ENCODE measurements at regions not wholly inside any gene's neighbourhood (a gene's known extent, or its start where the extent isn't known, plus 50 kb on each side); places are given as distances from the start of the nearest gene placed in this dataset.
"Not testable (repeated sequence)": the region's sequence is repeated elsewhere in the genome, so short reads cannot be mapped to it uniquely, and the experiment has no call there.

DNA sequence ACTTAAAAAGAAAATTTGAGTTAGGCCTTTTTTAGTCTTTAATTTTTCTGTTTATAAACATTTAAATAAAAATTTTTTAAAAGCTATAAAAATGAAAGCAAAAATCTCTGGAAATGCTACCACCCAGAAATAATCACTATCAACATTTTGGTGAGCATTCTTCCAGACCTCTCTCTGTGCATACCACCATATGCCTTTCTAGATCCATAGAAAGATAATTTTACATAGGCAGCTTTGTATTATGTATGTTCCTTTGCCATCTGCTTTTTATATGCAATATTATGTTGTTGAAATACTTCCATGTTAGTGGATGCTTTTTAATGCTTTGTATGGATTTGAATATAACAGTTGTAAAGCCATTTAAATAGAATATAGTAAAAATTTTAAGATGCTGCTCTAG, 496.7 kb upstream of the HTR1E start:
- DNase-seq: no peak
- H3K4me3 ChIP-seq (ENCODE audit: low read length): no peak overlapping the region
- no peaks in the 10 kb centered on the region for H3K27me3 ChIP-seq (ENCODE audit: control insufficient read depth, insufficient read depth, low read length)
- no peaks in the 10 kb centered on the region for H3K4me1 ChIP-seq (ENCODE audit: control insufficient read depth, insufficient read depth, low read length)
- H3K27ac ChIP-seq (ENCODE audit: low read length): no peak overlapping the region
- H3K36me3 ChIP-seq (ENCODE audit: control insufficient read depth, insufficient read depth, low read length): no peaks in the 10 kb centered on the region
- H3K9me3 ChIP-seq (ENCODE audit: control insufficient read depth, low read depth, low read length): no peaks in the 10 kb centered on the region

DNA sequence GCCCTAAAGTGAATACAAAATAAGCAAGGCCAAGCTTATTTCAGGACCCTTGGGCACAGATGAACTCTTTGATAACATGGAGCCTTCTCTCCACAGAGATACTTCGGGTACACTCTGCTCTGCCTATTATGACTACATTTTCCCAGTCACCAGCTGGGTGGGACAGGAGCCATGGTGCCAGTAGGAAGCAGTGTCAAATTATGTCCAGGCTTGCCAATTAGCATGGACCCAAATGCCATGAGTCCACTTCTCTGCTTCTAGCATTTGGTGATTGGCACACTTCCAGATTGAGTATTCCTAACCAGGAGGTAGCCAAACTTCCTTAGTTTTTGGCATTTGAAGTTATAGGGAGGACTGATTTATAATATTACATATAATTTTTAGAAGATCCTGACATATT, 513.8 kb upstream of the HTR1E start:
- no peaks in the 10 kb centered on the region for H3K4me1 ChIP-seq (ENCODE audit: control insufficient read depth, insufficient read depth, low read length)
- H3K4me3 ChIP-seq (ENCODE audit: low read length): no peak overlapping the region
- no peak for DNase-seq
- no CpG with 5 or more reads among the region's 1 CpG for WGBS (ENCODE audit: insufficient coverage, low lambda C conversion rate)
- no peaks in the 10 kb centered on the region for H3K9me3 ChIP-seq (ENCODE audit: control insufficient read depth, low read depth, low read length)
- no peaks in the 10 kb centered on the region for H3K36me3 ChIP-seq (ENCODE audit: control insufficient read depth, insufficient read depth, low read length)
- no peaks in the 10 kb centered on the region for H3K27me3 ChIP-seq (ENCODE audit: control insufficient read depth, insufficient read depth, low read length)
- no peak overlapping the region for H3K27ac ChIP-seq (ENCODE audit: low read length)

DNA sequence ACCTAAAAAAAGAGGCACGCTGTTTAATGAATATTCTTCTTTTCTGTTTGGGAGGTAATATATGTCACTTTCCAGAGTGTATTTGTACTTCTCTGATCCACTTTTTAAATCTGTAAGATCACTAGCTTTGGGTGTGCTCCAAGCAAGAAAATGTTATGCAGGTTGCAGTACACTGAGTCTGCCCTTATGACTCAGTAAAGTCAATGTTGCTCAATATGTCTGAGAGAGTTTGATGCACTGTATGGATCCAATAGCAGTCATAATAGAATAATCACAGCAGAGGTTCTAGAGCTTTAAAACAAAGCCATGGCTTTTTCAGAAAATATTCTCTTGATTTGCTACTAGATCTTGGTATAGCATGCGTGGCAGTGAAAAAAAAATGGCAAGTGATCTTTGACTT, 525.3 kb upstream of the HTR1E start:
- H3K27ac ChIP-seq (ENCODE audit: low read length): no peak overlapping the region
- DNase-seq: no peak
- H3K4me3 ChIP-seq (ENCODE audit: low read length): no peak overlapping the region
- H3K27me3 ChIP-seq (ENCODE audit: control insufficient read depth, insufficient read depth, low read length): no peaks in the 10 kb centered on the region
- WGBS (ENCODE audit: insufficient coverage, low lambda C conversion rate): 100% methylated on average over 1 of the region's 2 CpGs
- no peaks in the 10 kb centered on the region for H3K9me3 ChIP-seq (ENCODE audit: control insufficient read depth, low read depth, low read length)
- no peaks in the 10 kb centered on the region for H3K4me1 ChIP-seq (ENCODE audit: control insufficient read depth, insufficient read depth, low read length)
- no peaks in the 10 kb centered on the region for H3K36me3 ChIP-seq (ENCODE audit: control insufficient read depth, insufficient read depth, low read length)

DNA sequence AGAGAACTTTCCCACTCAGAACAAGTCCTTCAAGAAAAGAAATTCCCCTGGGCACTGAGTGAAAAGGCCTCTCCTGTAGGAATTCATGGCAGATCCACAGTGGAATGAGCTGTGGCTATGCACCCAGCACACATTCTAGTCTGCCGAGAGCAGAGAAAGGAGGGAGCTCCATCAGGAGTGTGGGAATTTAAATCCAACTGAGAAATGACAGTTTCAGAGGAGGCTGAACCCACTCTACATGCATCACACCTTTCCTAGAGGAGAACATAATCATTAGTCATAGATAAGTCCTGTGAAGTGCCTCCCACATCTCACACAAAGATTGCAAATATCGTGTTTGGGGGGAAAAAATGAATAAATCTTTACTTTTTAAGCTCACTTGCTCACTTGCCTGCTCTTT, 530.2 kb upstream of the HTR1E start:
- WGBS (ENCODE audit: insufficient coverage, low lambda C conversion rate): 54% methylated on average over 1 of the region's 2 CpGs
- H3K27ac ChIP-seq (ENCODE audit: low read length): no peak overlapping the region
- H3K27me3 ChIP-seq (ENCODE audit: control insufficient read depth, insufficient read depth, low read length): no peaks in the 10 kb centered on the region
- H3K36me3 ChIP-seq (ENCODE audit: control insufficient read depth, insufficient read depth, low read length): no peaks in the 10 kb centered on the region
- DNase-seq: no peak
- H3K4me3 ChIP-seq (ENCODE audit: low read length): no peak overlapping the region
- H3K9me3 ChIP-seq (ENCODE audit: control insufficient read depth, low read depth, low read length): no peaks in the 10 kb centered on the region
- no peaks in the 10 kb centered on the region for H3K4me1 ChIP-seq (ENCODE audit: control insufficient read depth, insufficient read depth, low read length)

DNA sequence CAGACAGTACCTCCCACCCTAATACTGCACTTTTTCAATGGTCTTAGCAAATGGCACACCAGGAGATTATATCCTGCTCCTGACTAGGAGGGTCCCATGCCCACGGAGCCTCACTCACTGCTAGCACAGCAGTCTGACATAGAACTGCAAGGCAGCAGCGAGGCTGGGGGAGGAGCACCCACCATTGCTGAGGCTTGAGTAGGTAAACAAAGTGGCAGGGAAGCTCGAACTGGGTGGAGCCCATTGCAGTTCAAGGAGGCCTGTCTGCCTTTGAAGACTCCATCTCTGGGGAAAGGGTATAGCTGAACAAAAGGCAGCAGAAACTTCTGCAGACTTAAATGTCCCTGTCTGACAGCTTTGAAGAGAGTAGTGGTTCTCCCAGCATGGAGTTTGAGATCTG, 544.5 kb upstream of the HTR1E start:
- H3K27me3 ChIP-seq (ENCODE audit: control insufficient read depth, insufficient read depth, low read length); H3K27ac ChIP-seq (ENCODE audit: low read length); DNase-seq; H3K4me3 ChIP-seq (ENCODE audit: low read length); H3K36me3 ChIP-seq (ENCODE audit: control insufficient read depth, insufficient read depth, low read length); H3K4me1 ChIP-seq (ENCODE audit: control insufficient read depth, insufficient read depth, low read length); H3K9me3 ChIP-seq (ENCODE audit: control insufficient read depth, low read depth, low read length): not testable (repeated sequence)
- WGBS (ENCODE audit: insufficient coverage, low lambda C conversion rate): no CpG with 5 or more reads among the region's 3 CpGs

DNA sequence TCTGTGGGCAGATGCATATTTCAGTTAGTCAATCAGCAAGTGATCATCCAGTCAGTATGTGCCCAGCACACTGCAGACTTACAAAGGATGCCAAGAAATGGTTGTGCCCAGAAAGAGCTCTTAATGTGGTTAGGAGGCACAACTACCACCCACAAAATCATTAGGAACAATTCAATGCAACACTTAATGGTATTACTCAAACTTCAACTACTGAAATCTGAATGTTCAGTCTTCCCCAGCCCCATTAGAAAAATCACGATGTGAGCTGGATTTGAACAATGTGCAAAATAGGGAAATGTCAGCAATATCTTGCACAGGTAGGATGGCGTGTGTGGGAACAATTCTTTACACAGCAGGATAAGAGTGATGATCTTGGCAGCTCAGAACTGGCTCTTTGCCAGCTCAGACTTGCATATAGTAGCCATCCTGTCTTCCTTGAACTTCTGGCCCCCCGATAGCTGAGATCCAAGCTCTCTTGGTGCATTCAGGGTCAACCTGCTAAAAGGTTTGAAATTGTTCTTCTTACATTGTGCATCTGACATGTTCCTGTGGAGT, 556.7 kb upstream of the HTR1E start:
- H3K4me3 ChIP-seq (ENCODE audit: low read length): no peak overlapping the region
- DNase-seq: no peak
- H3K27ac ChIP-seq (ENCODE audit: low read length): no peak overlapping the region
- H3K9me3 ChIP-seq (ENCODE audit: control insufficient read depth, low read depth, low read length): no peaks in the 10 kb centered on the region
- no peaks in the 10 kb centered on the region for H3K4me1 ChIP-seq (ENCODE audit: control insufficient read depth, insufficient read depth, low read length)
- no peaks in the 10 kb centered on the region for H3K36me3 ChIP-seq (ENCODE audit: control insufficient read depth, insufficient read depth, low read length)
- no CpG with 5 or more reads among the region's 3 CpGs for WGBS (ENCODE audit: insufficient coverage, low lambda C conversion rate)
- H3K27me3 ChIP-seq (ENCODE audit: control insufficient read depth, insufficient read depth, low read length): no peaks in the 10 kb centered on the region

DNA sequence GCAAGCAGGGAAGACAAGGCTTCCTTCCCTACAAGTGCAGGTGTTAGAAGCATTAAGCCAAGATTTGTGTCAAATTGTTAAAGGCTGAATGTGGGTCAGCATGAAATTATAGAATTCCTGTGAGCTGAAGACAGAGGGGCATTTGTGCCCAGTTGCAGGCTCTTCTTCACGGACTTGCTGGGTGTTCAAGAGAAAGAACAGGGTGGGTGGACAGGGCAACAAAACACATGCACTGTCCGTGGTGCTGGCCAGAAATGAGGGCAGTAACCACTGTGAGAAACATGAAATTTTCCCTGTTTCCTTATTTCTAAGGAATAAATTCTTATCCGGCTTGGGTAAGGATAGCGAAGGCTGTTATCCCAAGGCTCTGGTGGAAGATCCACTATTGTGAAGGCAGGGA, 579.5 kb upstream of the HTR1E start:
- Histone ChIP-seq H3K27me3 (ENCODE audit: control insufficient read depth, insufficient read depth, low read length) (no peaks in the 10 kb centered on the region), H3K4me3 (ENCODE audit: low read length) (no peak overlapping the region), H3K27ac (ENCODE audit: low read length) (no peak overlapping the region), H3K36me3 (ENCODE audit: control insufficient read depth, insufficient read depth, low read length) (no peaks in the 10 kb centered on the region), H3K9me3 (ENCODE audit: control insufficient read depth, low read depth, low read length) (no peaks in the 10 kb centered on the region), H3K4me1 (ENCODE audit: control insufficient read depth, insufficient read depth, low read length) (no peaks in the 10 kb centered on the region)
- WGBS (ENCODE audit: insufficient coverage, low lambda C conversion rate): no CpG with 5 or more reads among the region's 4 CpGs
- DNase-seq: no peak

DNA sequence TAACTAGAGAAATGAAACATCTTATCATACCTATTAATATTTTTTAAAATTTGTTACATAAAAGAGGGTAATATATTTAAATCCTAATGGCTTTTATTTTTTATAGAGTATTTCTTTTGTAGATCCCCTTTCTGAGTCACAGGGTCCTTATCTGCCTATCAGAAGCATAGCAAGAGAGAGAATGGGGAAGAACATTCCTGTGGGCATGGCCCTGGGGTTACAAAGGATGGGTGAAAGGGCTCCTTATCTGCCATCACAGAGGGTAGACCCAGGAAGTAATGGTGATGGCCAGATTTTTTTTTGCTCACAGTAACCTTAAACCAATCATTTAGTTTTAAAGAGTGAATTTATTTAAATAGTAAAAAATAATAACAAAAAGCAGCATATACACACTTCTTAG, 582.1 kb upstream of the HTR1E start:
- Histone ChIP-seq H3K27ac (ENCODE audit: low read length) (no peak overlapping the region), H3K4me1 (ENCODE audit: control insufficient read depth, insufficient read depth, low read length) (no peaks in the 10 kb centered on the region), H3K36me3 (ENCODE audit: control insufficient read depth, insufficient read depth, low read length) (no peaks in the 10 kb centered on the region), H3K9me3 (ENCODE audit: control insufficient read depth, low read depth, low read length) (no peaks in the 10 kb centered on the region), H3K4me3 (ENCODE audit: low read length) (no peak overlapping the region), H3K27me3 (ENCODE audit: control insufficient read depth, insufficient read depth, low read length) (no peaks in the 10 kb centered on the region)
- no peak for DNase-seq

DNA sequence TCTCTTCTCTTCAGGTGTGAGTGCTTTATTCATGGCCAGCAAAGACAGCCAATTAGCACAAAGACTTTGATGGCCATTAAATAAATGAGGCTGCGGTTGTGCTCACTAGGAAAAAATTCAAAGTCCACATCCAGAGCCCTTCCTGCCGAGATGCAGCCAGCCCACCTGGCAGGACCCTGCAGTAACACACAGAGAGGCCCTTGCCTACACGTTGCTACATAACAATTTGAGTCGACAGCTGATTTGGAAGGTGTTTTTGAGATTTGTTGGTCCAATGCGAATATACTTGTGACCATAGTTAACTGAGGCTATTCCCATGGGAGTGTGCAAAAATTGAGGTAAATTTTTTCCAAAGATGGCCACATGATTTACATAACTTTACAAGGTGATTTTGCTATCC, 605.4 kb upstream of the HTR1E start:
- H3K27me3 ChIP-seq (ENCODE audit: control insufficient read depth, insufficient read depth, low read length): no peaks in the 10 kb centered on the region
- WGBS (ENCODE audit: insufficient coverage, low lambda C conversion rate): 100% methylated on average over 1 of the region's 5 CpGs
- H3K4me1 ChIP-seq (ENCODE audit: control insufficient read depth, insufficient read depth, low read length): no peaks in the 10 kb centered on the region
- H3K36me3 ChIP-seq (ENCODE audit: control insufficient read depth, insufficient read depth, low read length): no peaks in the 10 kb centered on the region
- no peak overlapping the region for H3K27ac ChIP-seq (ENCODE audit: low read length)
- H3K9me3 ChIP-seq (ENCODE audit: control insufficient read depth, low read depth, low read length): no peaks in the 10 kb centered on the region
- H3K4me3 ChIP-seq (ENCODE audit: low read length): no peak overlapping the region
- DNase-seq: no peak

DNA sequence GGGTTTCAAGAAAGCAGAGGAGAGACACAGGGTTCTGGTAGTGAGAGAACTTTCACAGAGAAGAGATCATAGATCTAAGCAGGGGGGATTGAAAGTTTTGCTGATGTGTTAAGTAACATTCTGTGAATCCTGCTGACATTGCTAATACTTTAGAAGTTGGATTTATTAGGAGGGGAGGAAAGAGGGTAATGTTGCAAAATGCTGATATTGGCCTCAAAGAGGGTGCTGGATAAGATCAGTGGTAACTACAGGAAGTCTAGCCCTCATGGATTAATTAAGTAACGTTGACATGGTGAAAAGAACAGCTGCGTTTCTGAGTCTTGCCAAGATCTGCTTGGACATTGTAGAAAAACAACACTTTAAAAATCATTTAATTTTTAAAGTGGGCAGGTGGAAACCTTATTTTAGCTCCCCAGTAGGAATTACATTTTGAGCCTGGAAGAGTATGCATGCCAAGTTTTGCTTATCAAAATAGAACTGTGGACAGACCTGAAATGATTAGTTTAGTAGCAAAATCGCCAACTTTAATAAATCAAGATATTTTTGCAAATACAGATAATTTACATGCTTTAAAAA, 606.0 kb upstream of the HTR1E start:
- DNase-seq: no peak

DNA sequence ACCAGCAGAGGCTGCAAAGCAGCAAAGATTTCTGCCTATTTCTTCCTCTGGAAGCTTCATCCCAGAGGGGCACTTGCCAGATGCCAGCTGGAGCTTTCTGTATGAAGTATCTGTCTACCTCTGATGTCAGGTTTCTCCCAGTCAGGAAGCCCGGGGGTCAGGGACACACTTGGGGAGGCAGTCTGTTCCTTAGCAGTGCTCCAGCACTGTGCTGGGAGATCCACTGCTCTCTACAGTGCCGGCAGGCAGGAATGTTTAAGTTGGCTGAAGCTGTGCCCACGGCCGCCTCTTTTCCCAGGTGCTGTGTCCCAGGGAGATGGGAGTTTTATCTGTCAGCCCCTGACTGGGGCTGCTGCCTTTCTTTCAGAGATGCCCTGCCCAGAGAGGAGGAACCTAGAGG, 631.1 kb upstream of the HTR1E start:
- no peak for DNase-seq
- no CpG with 5 or more reads among the region's 4 CpGs for WGBS (ENCODE audit: insufficient coverage, low lambda C conversion rate)
- Histone ChIP-seq H3K9me3 (ENCODE audit: control insufficient read depth, low read depth, low read length) (no peaks in the 10 kb centered on the region), H3K27me3 (ENCODE audit: control insufficient read depth, insufficient read depth, low read length) (no peaks in the 10 kb centered on the region), H3K36me3 (ENCODE audit: control insufficient read depth, insufficient read depth, low read length) (no peaks in the 10 kb centered on the region), H3K4me3 (ENCODE audit: low read length) (no peak overlapping the region), H3K4me1 (ENCODE audit: control insufficient read depth, insufficient read depth, low read length) (no peaks in the 10 kb centered on the region), H3K27ac (ENCODE audit: low read length) (no peak overlapping the region)

More for the DNA sequence above, 606.0 kb upstream of the HTR1E start:
- H3K27ac ChIP-seq (ENCODE audit: low read length): no peak overlapping the region
- H3K27me3 ChIP-seq (ENCODE audit: control insufficient read depth, insufficient read depth, low read length): no peaks in the 10 kb centered on the region
- no peaks in the 10 kb centered on the region for H3K36me3 ChIP-seq (ENCODE audit: control insufficient read depth, insufficient read depth, low read length)
- no peak overlapping the region for H3K4me3 ChIP-seq (ENCODE audit: low read length)
- H3K9me3 ChIP-seq (ENCODE audit: control insufficient read depth, low read depth, low read length): no peaks in the 10 kb centered on the region
- no peaks in the 10 kb centered on the region for H3K4me1 ChIP-seq (ENCODE audit: control insufficient read depth, insufficient read depth, low read length)
- 80% methylated on average over 2 of the region's 3 CpGs for WGBS (ENCODE audit: insufficient coverage, low lambda C conversion rate)
